K562 (cell line): ENCODE measurements at regions not wholly inside any gene's neighbourhood (a gene's known extent, or its start where the extent isn't known, plus 50 kb on each side); places are given as distances from the start of the nearest gene placed in this dataset.

Experiments
- ATAC-seq: fragments of 200-7000 bp; cut with Tn5 transposase; 3 replicates; pipeline ENCODE4 v1.9.1; 2020; ENCODE audit warnings: moderate library complexity
- BruUV-seq: library from RNA; stranded (reverse); fragments of 400-500 nt; replicated peaks from 2 replicates; lab custom pipeline; 2021; lab: Mats Ljungman, UMichigan
- CTCF ChIA-PET: fragments of 300-600 bp; formaldehyde crosslinking; extraction: SDS; loops from one replicate; lab custom pipeline; 2021; ENCODE audit warnings: low intra/inter-chr PET ratio; lab: Yijun Ruan, JAX
- POLR2A ChIA-PET: fragments of 300-600, 350-650 bp; sonication (Branson Sonifier 250); formaldehyde crosslinking; extraction: SDS; loops from one replicate; lab custom pipeline; 2021; ENCODE audit warnings: antibody characterized with exemption, inconsistent platforms; lab: Yijun Ruan, JAX
- DNase-seq, 4 experiments: peaks; one replicate each; pipeline versions ENCODE4 v3.0.0 to v3.0.0-alpha.2; 2011 to 2018; ENCODE audit warnings: low spot score in 3 of 4, mixed read lengths in 3 of 4; ENCODE audit errors: extremely low read depth in 1 of 4
- FAIRE-seq: peaks from 2 replicates; lab custom pipeline; 2011; peaks lifted over from hg19 to GRCh38; lab: Jason Lieb, UNC
- H2AFZ ChIP-seq: 2 replicates; pipeline ENCODE4 v1.6.0; 2011; ENCODE audit warnings: low read depth, low read length, control low read depth, inconsistent platforms
- H3K27ac ChIP-seq: fragments of 200-600 bp; 3 replicates; pipeline ENCODE4 v1.8.0; 2011; ENCODE audit warnings: low read depth, mild to moderate bottlenecking, control low read depth, inconsistent platforms, low read length, moderate library complexity, mixed read lengths; ENCODE audit errors: extremely low read depth
- H3K27me3 ChIP-seq, 2 experiments: fragments of 300-600 bp in 1 of 2; 2 replicates in 1 of 2; 3 replicates in 1 of 2; pipeline versions ENCODE4 v1.6.0 to v1.8.0; 2011; ENCODE audit warnings: inconsistent platforms in 2 of 2, low read length in 2 of 2, mild to moderate bottlenecking in 1 of 2, mixed read lengths in 1 of 2, moderate library complexity in 1 of 2; ENCODE audit not compliant: control insufficient read depth in 2 of 2, insufficient read depth in 2 of 2
- H3K36me3 ChIP-seq: fragments of 300-600 bp; 3 replicates; pipeline ENCODE4 v1.8.0; 2011; ENCODE audit warnings: mild to moderate bottlenecking, low read length, inconsistent platforms; ENCODE audit not compliant: control insufficient read depth, insufficient read depth
- H3K4me1 ChIP-seq, 2 experiments: fragments of 200-600 bp in 1 of 2; replicated peaks in 1 of 2; 2 replicates in 1 of 2; 3 replicates in 1 of 2; pipeline versions ENCODE4 v1.5.1 to v1.8.0; 2011; ENCODE audit warnings: inconsistent platforms in 2 of 2, low read length in 2 of 2, mild to moderate bottlenecking in 1 of 2, mixed read lengths in 1 of 2, moderate library complexity in 1 of 2; ENCODE audit not compliant: control insufficient read depth in 2 of 2, insufficient read depth in 2 of 2
- H3K4me2 ChIP-seq: 2 replicates; pipeline ENCODE4 v1.6.1; 2011; ENCODE audit warnings: low read length, control low read depth, inconsistent platforms, mixed read lengths; ENCODE audit not compliant: insufficient read depth
- H3K4me3 ChIP-seq: fragments of 200-600 bp; sonication (generic), shearing (Covaris generic); 2 replicates; pipeline ENCODE4 v1.5.1; 2016; ENCODE audit warnings: control low read depth, inconsistent platforms
- H3K79me2 ChIP-seq: fragments of 200-600 bp; 3 replicates; pipeline ENCODE4 v1.8.0; 2011; ENCODE audit warnings: low read length, inconsistent platforms; ENCODE audit not compliant: control insufficient read depth, insufficient read depth
- H3K9ac ChIP-seq, 2 experiments: 2 replicates each; pipeline versions ENCODE4 v1.6.0 to v1.6.1; 2011; ENCODE audit warnings: low read depth in 2 of 2, low read length in 2 of 2, control low read depth in 1 of 2, inconsistent platforms in 1 of 2, mild to moderate bottlenecking in 1 of 2, mixed read lengths in 1 of 2; ENCODE audit not compliant: insufficient read depth in 1 of 2
- H3K9me1 ChIP-seq: one replicate; pipeline ENCODE4 v1.6.0; 2011; ENCODE audit warnings: inconsistent platforms, mild to moderate bottlenecking, low read length, moderate library complexity; ENCODE audit not compliant: control insufficient read depth, insufficient read depth
- H3K9me3 ChIP-seq: replicated peaks from 2 replicates; pipeline ENCODE4 v1.5.1; 2011; ENCODE audit warnings: low read depth, low read length, inconsistent platforms; ENCODE audit not compliant: control insufficient read depth, insufficient read depth
- H4K20me1 ChIP-seq: replicated peaks from 2 replicates; pipeline ENCODE4 v1.6.1; 2011; ENCODE audit warnings: low read length, inconsistent platforms, mixed read lengths; ENCODE audit not compliant: control insufficient read depth, insufficient read depth
- HDAC2 ChIP-seq: fragments of 450-650 bp; IDR thresholded peaks from 2 replicates; pipeline ENCODE4 v1.6.1; 2016; ENCODE audit warnings: mild to moderate bottlenecking
- JUN ChIP-seq, 2 experiments: sonication (generic) in 1 of 2; formaldehyde crosslinking in 1 of 2; IDR thresholded peaks; 2 replicates each; pipeline versions ENCODE4 v1.6.1 to v1.8.0; 2012 to 2022; ENCODE audit warnings: borderline replicate concordance in 2 of 2, mild to moderate bottlenecking in 2 of 2, improper control_type of control experiment in 1 of 2, low read depth in 1 of 2, low read length in 1 of 2, missing genetic modification reagents in 1 of 2
- MAZ ChIP-seq, 2 experiments: fragments of 450-650 bp in 1 of 2; sonication (generic) in 1 of 2; formaldehyde crosslinking; IDR thresholded peaks in 1 of 2; conservative IDR thresholded peaks in 1 of 2; 2 replicates each; pipeline versions ENCODE4 v1.4.0 to v1.5.0; 2020; ENCODE audit warnings: mild to moderate bottlenecking in 1 of 2, missing genetic modification reagents in 1 of 2
- NFIC ChIP-seq: fragments of 450-650 bp; IDR thresholded peaks from 2 replicates; pipeline ENCODE4 v1.6.1; 2017; ENCODE audit warnings: mild to moderate bottlenecking, inconsistent platforms
- NONO ChIP-seq, 2 experiments: fragments of 200-400 bp in 1 of 2; fragments of 450-650 bp in 1 of 2; formaldehyde crosslinking in 1 of 2; IDR thresholded peaks; 2 replicates each; pipeline ENCODE4 v1.6.1; 2017; ENCODE audit warnings: low read depth in 2 of 2, mild to moderate bottlenecking in 2 of 2, moderate library complexity in 2 of 2, low read length in 1 of 2
- PCBP1 ChIP-seq: fragments of 200-400 bp; formaldehyde crosslinking; IDR thresholded peaks from 2 replicates; pipeline ENCODE4 v1.6.1; 2018; ENCODE audit warnings: mild to moderate bottlenecking, low read depth, low read length; ENCODE audit not compliant: poor library complexity, severe bottlenecking
- PHF20 ChIP-seq: fragments of 450-650 bp; IDR thresholded peaks from 2 replicates; pipeline ENCODE4 v1.6.1; 2018; ENCODE audit not compliant: partially characterized antibody
- POLR3A ChIP-seq: IDR thresholded peaks from 2 replicates; pipeline ENCODE4 v1.6.1; 2011; ENCODE audit warnings: borderline replicate concordance, mild to moderate bottlenecking, moderate library complexity; ENCODE audit not compliant: insufficient read length, insufficient read depth; ENCODE audit errors: extremely low read depth
- POLR3G ChIP-seq: IDR thresholded peaks from 2 replicates; pipeline ENCODE4 v1.6.1; 2011; ENCODE audit not compliant: insufficient read length, insufficient replicate concordance; ENCODE audit errors: extremely low read depth
- RBM15 ChIP-seq: fragments of 200-400 bp; formaldehyde crosslinking; IDR thresholded peaks from 2 replicates; pipeline ENCODE4 v1.6.1; 2018; ENCODE audit warnings: mild to moderate bottlenecking, low read length, moderate library complexity; ENCODE audit not compliant: insufficient read depth
- SMARCE1 ChIP-seq: fragments of 450-650 bp; IDR thresholded peaks from 2 replicates; pipeline ENCODE4 v1.7.1; 2016; ENCODE audit warnings: mild to moderate bottlenecking
- SP2 ChIP-seq: IDR thresholded peaks from 2 replicates; pipeline ENCODE4 v1.6.1; 2011; ENCODE audit warnings: mild to moderate bottlenecking, low read depth, low read length, moderate library complexity; ENCODE audit not compliant: poor library complexity, severe bottlenecking; ENCODE audit errors: extremely low read depth
- ZBTB1 ChIP-seq: sonication (generic); formaldehyde crosslinking; IDR thresholded peaks from 2 replicates; pipeline ENCODE4 v1.8.1; 2023; ENCODE audit warnings: missing genetic modification reagents, low read depth, mild to moderate bottlenecking, borderline replicate concordance
- ZNF263 ChIP-seq: sonication (generic); formaldehyde crosslinking; IDR thresholded peaks from 2 replicates; pipeline ENCODE4 v1.8.0; 2022; ENCODE audit warnings: mild to moderate bottlenecking, missing genetic modification reagents, borderline replicate concordance
- ZNF347 ChIP-seq: fragments of 450-650 bp; formaldehyde crosslinking; IDR thresholded peaks from 2 replicates; pipeline ENCODE4 v1.4.0; 2020; ENCODE audit warnings: low read depth, mild to moderate bottlenecking, moderate library complexity
- ZNF766 ChIP-seq: fragments of 200-800 bp; sonication (Bioruptor generic); conservative IDR thresholded peaks from 2 replicates; pipeline ENCODE4 v1.6.1; 2016; ENCODE audit warnings: missing genetic modification characterization, missing compliant biosample characterization
- in situ Hi-C: fragments of 300-500 bp; cut with MboI; formaldehyde crosslinking; loops from 4 replicates; pipeline ENCODE4 v1.15.0; 2018; ENCODE audit warnings: inconsistent platforms, mixed read lengths
- intact Hi-C: fragments of 100-400 bp; cut with micrococcal nuclease; formaldehyde crosslinking; loops from 2 replicates; pipeline ENCODE4 v1.14.2; 2022
- TF ChIP-seq, protein P1 (sequence below): fragments of 450-650 bp; IDR thresholded peaks from 2 replicates; pipeline ENCODE4 v1.6.1; 2016; ENCODE audit warnings: antibody characterized with exemption
- TF ChIP-seq, protein P2 (sequence below): fragments of 150-350 bp; IDR thresholded peaks from 2 replicates; pipeline ENCODE4 v1.6.1; 2014; ENCODE audit warnings: low read depth, mild to moderate bottlenecking, low read length, borderline replicate concordance

DNA sequence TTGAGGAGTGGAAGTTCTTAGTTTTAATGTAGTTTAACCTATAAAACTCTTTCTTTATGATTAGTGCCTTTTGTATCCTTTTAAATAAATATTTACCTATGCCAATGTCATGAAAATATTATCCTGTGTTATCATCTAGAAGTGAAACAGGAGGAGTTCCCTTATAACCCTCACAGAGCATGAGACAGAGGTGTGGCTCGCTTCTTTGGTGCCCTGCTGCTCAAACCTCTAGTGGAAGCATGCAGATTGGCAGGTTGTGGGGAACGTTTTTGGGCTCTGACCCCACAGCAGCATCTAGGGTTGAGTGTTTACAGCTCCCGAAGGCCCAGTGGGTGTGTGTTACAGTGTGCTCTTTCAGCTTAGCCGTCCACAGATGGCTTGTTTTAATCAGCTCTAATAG, 459.4 kb upstream of the AZI2 start (continued):
- TF ChIP-seq, protein P1, sequence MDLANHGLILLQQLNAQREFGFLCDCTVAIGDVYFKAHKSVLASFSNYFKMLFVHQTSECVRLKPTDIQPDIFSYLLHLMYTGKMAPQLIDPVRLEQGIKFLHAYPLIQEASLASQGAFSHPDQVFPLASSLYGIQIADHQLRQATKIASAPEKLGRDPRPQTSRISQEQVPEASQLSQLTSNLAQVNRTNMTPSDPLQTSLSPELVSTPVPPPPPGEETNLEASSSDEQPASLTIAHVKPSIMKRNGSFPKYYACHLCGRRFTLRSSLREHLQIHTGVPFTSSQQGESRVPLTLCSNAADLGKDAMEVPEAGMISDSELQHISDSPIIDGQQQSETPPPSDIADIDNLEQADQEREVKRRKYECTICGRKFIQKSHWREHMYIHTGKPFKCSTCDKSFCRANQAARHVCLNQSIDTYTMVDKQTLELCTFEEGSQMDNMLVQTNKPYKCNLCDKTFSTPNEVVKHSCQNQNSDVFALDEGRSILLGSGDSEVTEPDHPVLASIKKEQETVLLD, result no peak
- TF ChIP-seq NONO (IDR thresholded peaks at IDR 0.05; ENCODE audit: low read depth in 2 of 2, low read length in 1 of 2) (no peak), ZBTB1 (CRISPR knock-in tag) (no peak), RBM15 (no peak), POLR3G (no peak), HDAC2 (no peak), NFIC (no peak), PCBP1 (no peak), POLR3A (no peak)
- TF ChIP-seq, all 486 proteins: peak for 0

DNA sequence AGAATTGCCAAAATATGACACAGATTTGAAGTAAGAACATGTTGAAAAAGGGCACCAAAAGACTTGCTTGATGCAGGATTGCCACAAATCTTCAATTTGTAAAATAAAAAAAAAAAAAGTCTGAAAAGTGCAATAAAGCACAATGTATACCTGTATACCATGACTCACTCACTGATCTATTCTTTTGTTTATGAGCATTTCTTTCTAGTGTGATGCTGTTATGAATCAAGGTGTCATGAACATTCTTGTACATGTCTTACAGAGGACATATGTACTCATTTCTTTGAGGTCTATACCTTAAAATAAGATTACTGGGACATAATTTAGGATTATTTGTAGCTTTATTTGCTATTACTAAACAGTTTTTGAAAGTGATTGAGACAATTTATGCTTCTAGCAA, 464.9 kb upstream of the RBMS3 start:
- in situ Hi-C loops (no loop called here), intact Hi-C loops (no loop called here)
- H3K4me1 ChIP-seq, result no peaks in the 10 kb centered on the region
- no peaks in the 10 kb centered on the region for H3K27me3 ChIP-seq
- 0 out of 2 replicates have a peak, but pooled peaks cover 1% of the 10 kb centered on the region for H3K9me3 ChIP-seq
- no peak overlapping the region for H2AFZ ChIP-seq
- no peaks in the 10 kb centered on the region for H3K79me2 ChIP-seq
- no peaks in the 10 kb centered on the region for H4K20me1 ChIP-seq
- H3K9me1 ChIP-seq, result no peaks in the 10 kb centered on the region
- BruUV-seq, result no TSS peak
- TF ChIP-seq MAZ (CRISPR knock-in tag; conservative IDR thresholded peaks at IDR 0.05 in 1 of 2, IDR thresholded peaks at IDR 0.05 in 1 of 2) (no peak), SMARCE1 (no peak), PHF20 (no peak), JUN (IDR thresholded peaks at IDR 0.05; ENCODE audit: borderline replicate concordance, low read depth, low read length) (no peak), JUN (CRISPR knock-in tag; IDR thresholded peaks at IDR 0.05; ENCODE audit: borderline replicate concordance) (no peak), NFIC (no peak), ZNF347 (no peak), ZNF263 (CRISPR knock-in tag) (no peak), ZNF766 (CRISPR knock-in tag) (no peak), SP2 (no peak)
- TF ChIP-seq, protein P2, sequence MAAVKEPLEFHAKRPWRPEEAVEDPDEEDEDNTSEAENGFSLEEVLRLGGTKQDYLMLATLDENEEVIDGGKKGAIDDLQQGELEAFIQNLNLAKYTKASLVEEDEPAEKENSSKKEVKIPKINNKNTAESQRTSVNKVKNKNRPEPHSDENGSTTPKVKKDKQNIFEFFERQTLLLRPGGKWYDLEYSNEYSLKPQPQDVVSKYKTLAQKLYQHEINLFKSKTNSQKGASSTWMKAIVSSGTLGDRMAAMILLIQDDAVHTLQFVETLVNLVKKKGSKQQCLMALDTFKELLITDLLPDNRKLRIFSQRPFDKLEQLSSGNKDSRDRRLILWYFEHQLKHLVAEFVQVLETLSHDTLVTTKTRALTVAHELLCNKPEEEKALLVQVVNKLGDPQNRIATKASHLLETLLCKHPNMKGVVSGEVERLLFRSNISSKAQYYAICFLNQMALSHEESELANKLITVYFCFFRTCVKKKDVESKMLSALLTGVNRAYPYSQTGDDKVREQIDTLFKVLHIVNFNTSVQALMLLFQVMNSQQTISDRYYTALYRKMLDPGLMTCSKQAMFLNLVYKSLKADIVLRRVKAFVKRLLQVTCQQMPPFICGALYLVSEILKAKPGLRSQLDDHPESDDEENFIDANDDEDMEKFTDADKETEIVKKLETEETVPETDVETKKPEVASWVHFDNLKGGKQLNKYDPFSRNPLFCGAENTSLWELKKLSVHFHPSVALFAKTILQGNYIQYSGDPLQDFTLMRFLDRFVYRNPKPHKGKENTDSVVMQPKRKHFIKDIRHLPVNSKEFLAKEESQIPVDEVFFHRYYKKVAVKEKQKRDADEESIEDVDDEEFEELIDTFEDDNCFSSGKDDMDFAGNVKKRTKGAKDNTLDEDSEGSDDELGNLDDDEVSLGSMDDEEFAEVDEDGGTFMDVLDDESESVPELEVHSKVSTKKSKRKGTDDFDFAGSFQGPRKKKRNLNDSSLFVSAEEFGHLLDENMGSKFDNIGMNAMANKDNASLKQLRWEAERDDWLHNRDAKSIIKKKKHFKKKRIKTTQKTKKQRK, result no peak
- CTCF ChIA-PET, result no interaction called here
- FAIRE-seq (no peak), DNase-seq (no peak), ATAC-seq (no peak)
- H3K36me3 ChIP-seq, result no peaks in the 10 kb centered on the region
- no peak overlapping the region for H3K9ac ChIP-seq
- H3K4me3 ChIP-seq, result no peak overlapping the region
- H3K4me2 ChIP-seq, result no peak overlapping the region
- POLR2A ChIA-PET, result no interaction called here
- no peak overlapping the region for H3K27ac ChIP-seq
